Osteocyte (in vitro differentiated cells): ENCODE measurements at regions not wholly inside any gene's neighbourhood (a gene's known extent, or its start where the extent isn't known, plus 50 kb on each side); places are given as distances from the start of the nearest gene placed in this dataset.

Experiments
- DNase-seq: peaks from one replicate; pipeline ENCODE4 v3.0.0; 2021; ENCODE audit warnings: mixed read lengths; ENCODE audit not compliant: unreplicated experiment; ENCODE audit errors: extremely low spot score
- H3K27ac Mint-ChIP-seq: one replicate; pipeline ENCODE4 v1.8.0; 2021; ENCODE audit warnings: mild to moderate bottlenecking, mixed read lengths; ENCODE audit not compliant: unreplicated experiment
- H3K27me3 Mint-ChIP-seq: one replicate; pipeline ENCODE4 v1.8.0; 2021; ENCODE audit warnings: mixed read lengths; ENCODE audit not compliant: unreplicated experiment
- H3K36me3 Mint-ChIP-seq: one replicate; pipeline ENCODE4 v1.8.0; 2021; ENCODE audit warnings: mixed read lengths; ENCODE audit not compliant: unreplicated experiment
- H3K4me1 Mint-ChIP-seq: one replicate; pipeline ENCODE4 v1.8.0; 2021; ENCODE audit warnings: mixed read lengths; ENCODE audit not compliant: unreplicated experiment
- H3K4me3 Mint-ChIP-seq: one replicate; pipeline ENCODE4 v1.8.0; 2021; ENCODE audit warnings: mild to moderate bottlenecking, moderate library complexity, mixed read lengths; ENCODE audit not compliant: unreplicated experiment
- H3K9me3 Mint-ChIP-seq: one replicate; pipeline ENCODE4 v1.8.0; 2021; ENCODE audit warnings: mixed read lengths; ENCODE audit not compliant: unreplicated experiment
- TF ChIP-seq, protein P1 (sequence below): fragments of 200-600 bp; sonication (generic); IDR thresholded peaks from 2 replicates; pipeline ENCODE4 v1.5.0; 2021; ENCODE audit warnings: antibody characterized with exemption, mild to moderate bottlenecking, moderate library complexity

- no peaks in the 10 kb centered on the region for H3K36me3 Mint-ChIP-seq
- no peak for DNase-seq
- TF ChIP-seq, protein P1, sequence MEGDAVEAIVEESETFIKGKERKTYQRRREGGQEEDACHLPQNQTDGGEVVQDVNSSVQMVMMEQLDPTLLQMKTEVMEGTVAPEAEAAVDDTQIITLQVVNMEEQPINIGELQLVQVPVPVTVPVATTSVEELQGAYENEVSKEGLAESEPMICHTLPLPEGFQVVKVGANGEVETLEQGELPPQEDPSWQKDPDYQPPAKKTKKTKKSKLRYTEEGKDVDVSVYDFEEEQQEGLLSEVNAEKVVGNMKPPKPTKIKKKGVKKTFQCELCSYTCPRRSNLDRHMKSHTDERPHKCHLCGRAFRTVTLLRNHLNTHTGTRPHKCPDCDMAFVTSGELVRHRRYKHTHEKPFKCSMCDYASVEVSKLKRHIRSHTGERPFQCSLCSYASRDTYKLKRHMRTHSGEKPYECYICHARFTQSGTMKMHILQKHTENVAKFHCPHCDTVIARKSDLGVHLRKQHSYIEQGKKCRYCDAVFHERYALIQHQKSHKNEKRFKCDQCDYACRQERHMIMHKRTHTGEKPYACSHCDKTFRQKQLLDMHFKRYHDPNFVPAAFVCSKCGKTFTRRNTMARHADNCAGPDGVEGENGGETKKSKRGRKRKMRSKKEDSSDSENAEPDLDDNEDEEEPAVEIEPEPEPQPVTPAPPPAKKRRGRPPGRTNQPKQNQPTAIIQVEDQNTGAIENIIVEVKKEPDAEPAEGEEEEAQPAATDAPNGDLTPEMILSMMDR, result no peak
- H3K4me3 Mint-ChIP-seq, result no peak overlapping the region
- H3K27ac Mint-ChIP-seq, result no peak overlapping the region
- no peaks in the 10 kb centered on the region for H3K9me3 Mint-ChIP-seq
- no peaks in the 10 kb centered on the region for H3K4me1 Mint-ChIP-seq
- peaks cover 6% of the 10 kb centered on the region for H3K27me3 Mint-ChIP-seq
Observed at GRCh38 chr6:77373955-77374354, 89.3 kb downstream of the HTR1B start.

DNA sequence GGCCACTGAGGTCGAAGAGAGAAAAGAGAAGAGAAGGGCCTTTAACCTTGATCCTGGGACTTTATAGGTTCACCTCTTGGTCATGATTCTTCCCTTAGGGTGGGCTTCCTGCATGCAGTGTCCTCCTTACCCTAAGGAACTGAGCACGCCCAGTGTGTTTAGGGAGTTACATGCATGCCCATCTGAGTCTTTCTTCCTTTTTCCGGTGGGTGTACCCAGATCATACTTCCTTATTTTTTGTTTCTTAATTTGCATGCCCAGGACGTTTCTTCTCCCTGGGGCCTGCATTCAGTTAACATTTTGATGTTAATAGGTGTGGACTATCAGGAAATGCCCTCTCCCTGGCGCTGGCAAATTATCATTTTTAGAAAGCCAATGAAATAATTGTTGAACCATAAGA is 91.5 kb downstream of the HTR1B start:
- TF ChIP-seq, protein P1, result no peak
- Mint-ChIP-seq H3K4me3 (no peak overlapping the region), H3K27me3 (peaks cover 6% of the 10 kb centered on the region), H3K9me3 (no peaks in the 10 kb centered on the region), H3K36me3 (no peaks in the 10 kb centered on the region), H3K27ac (no peak overlapping the region), H3K4me1 (peaks cover 3% of the 10 kb centered on the region)
- DNase-seq, result no peak

- H3K4me1 Mint-ChIP-seq, result peaks cover 3% of the 10 kb centered on the region
- TF ChIP-seq, protein P1, result no peak
- peaks cover 5% of the 10 kb centered on the region for H3K9me3 Mint-ChIP-seq
- no peak for DNase-seq
- no peaks in the 10 kb centered on the region for H3K36me3 Mint-ChIP-seq
- peaks cover 3% of the 10 kb centered on the region for H3K27me3 Mint-ChIP-seq
- peak overlapping the region; percentile 78 for H3K4me3 Mint-ChIP-seq
- H3K27ac Mint-ChIP-seq, result peak overlapping the region; percentile 61
Observed at GRCh38 chr6:77368660-77369313, 94.5 kb downstream of the HTR1B start.

- TF ChIP-seq, protein P1, result no peak
- no peak overlapping the region for H3K4me3 Mint-ChIP-seq
Observed at GRCh38 chr6:77366798-77367197, 96.5 kb downstream of the HTR1B start.

DNA sequence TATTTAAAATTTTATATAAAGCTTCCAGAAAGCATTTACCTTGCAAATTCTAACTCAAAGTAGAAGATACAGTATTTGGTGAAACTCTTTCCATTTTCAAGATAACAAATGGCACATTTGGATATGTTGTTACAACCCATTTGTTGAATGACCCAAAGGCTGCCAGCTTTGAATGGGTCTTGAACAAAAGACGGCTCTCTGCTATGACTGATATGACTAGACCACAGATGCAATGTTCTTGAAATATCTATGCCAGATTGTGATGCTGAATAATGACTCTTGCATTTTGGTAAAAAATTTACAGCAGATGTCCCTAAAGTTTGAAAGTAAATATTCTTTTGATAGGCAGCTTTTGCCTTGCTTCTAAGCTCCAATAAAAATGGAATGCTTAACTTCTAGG is 99.6 kb downstream of the HTR1B start:
- TF ChIP-seq, protein P1, result no peak
- no peak for DNase-seq
- Mint-ChIP-seq H3K9me3 (peaks cover 12% of the 10 kb centered on the region), H3K4me3 (no peak overlapping the region), H3K27ac (no peak overlapping the region), H3K36me3 (no peaks in the 10 kb centered on the region), H3K27me3 (no peaks in the 10 kb centered on the region), H3K4me1 (peaks cover 3% of the 10 kb centered on the region)

More at GRCh38 chr6:77366798-77367197, 96.5 kb downstream of the HTR1B start:
- Mint-ChIP-seq H3K9me3 (peaks cover 8% of the 10 kb centered on the region), H3K36me3 (no peaks in the 10 kb centered on the region), H3K4me1 (peaks cover 3% of the 10 kb centered on the region), H3K27ac (no peak overlapping the region), H3K27me3 (peaks cover 3% of the 10 kb centered on the region)
- no peak for DNase-seq
